Calu3 (cell line): ENCODE measurements at regions not wholly inside any gene's neighbourhood (a gene's known extent, or its start where the extent isn't known, plus 50 kb on each side); places are given as distances from the start of the nearest gene placed in this dataset.
A peak's percentile ranks its signal among the peaks of the same experiment; 100 is the strongest.

Experiments used
- BruUV-seq: library from RNA; stranded (reverse); fragments of 400-500 nt; replicated peaks from 2 replicates; lab custom pipeline; 2021; lab: Mats Ljungman, UMichigan
- CTCF ChIA-PET: fragments of 300-600 bp; sonication (Branson Sonifier 250); formaldehyde crosslinking; loops from one replicate; lab custom pipeline; 2022; ENCODE audit warnings: antibody characterized with exemption; lab: Charles Lee
- DNase-seq: peaks from one replicate; pipeline ENCODE4 v3.0.0; 2022
- H3K27ac Mint-ChIP-seq: one replicate; pipeline ENCODE4 v1.8.0; 2022; ENCODE audit warnings: mixed read lengths; ENCODE audit not compliant: unreplicated experiment
- H3K27me3 Mint-ChIP-seq: one replicate; pipeline ENCODE4 v1.8.0; 2022; ENCODE audit warnings: mixed read lengths; ENCODE audit not compliant: unreplicated experiment
- H3K36me3 Mint-ChIP-seq: one replicate; pipeline ENCODE4 v1.8.0; 2022; ENCODE audit warnings: mild to moderate bottlenecking, moderate library complexity, mixed read lengths; ENCODE audit not compliant: insufficient read depth, unreplicated experiment
- H3K4me1 Mint-ChIP-seq: one replicate; pipeline ENCODE4 v1.8.0; 2022; ENCODE audit warnings: mild to moderate bottlenecking, low read depth, mixed read lengths; ENCODE audit not compliant: unreplicated experiment
- H3K4me3 Mint-ChIP-seq: one replicate; pipeline ENCODE4 v1.8.0; 2022; ENCODE audit warnings: mild to moderate bottlenecking, low read depth, moderate library complexity, mixed read lengths; ENCODE audit not compliant: unreplicated experiment
- H3K9me3 Mint-ChIP-seq: one replicate; pipeline ENCODE4 v1.8.0; 2022; ENCODE audit warnings: low read depth, mixed read lengths; ENCODE audit not compliant: unreplicated experiment
- intact Hi-C: fragments of 100-400 bp; cut with micrococcal nuclease; formaldehyde crosslinking; loops from one replicate; pipeline ENCODE4 v1.10.0; 2022; ENCODE audit not compliant: unreplicated experiment
- TF ChIP-seq, protein P1 (sequence below): fragments of 200-600 bp; IDR thresholded peaks from one replicate; pipeline ENCODE4 v1.8.0; 2022; ENCODE audit warnings: antibody characterized with exemption; ENCODE audit not compliant: unreplicated experiment

DNA sequence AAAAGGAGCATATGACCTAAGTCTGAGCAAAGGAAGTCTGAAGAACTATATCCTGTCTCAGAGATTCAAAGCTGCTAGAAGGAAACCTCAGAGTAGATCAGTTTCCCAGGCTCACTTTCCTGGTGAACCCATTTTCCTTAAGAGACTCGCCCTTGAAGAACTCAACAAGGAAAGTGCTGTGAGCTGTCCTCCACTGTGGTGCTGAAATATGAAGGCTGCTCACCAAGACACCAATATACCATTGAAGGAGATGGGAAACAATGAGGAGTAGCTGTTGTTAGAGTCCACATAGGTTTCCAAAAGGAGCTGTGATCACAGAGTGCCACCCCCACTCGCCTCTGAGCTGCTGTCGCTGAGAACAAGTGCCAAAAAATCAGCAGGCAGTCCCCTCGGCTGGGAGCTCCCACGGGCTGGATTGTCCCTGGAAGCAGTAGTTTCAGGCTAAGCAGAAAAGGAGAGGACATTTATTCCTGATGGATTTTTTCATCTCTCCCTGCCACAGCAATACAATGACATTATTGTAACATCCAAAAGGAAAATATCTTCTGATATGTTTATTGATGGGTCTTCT lies 282.1 kb downstream of the RPS29 start:
- H3K9me3 Mint-ChIP-seq = no peaks in the 10 kb centered on the region
- no TSS peak for BruUV-seq
- TF ChIP-seq, protein P1, sequence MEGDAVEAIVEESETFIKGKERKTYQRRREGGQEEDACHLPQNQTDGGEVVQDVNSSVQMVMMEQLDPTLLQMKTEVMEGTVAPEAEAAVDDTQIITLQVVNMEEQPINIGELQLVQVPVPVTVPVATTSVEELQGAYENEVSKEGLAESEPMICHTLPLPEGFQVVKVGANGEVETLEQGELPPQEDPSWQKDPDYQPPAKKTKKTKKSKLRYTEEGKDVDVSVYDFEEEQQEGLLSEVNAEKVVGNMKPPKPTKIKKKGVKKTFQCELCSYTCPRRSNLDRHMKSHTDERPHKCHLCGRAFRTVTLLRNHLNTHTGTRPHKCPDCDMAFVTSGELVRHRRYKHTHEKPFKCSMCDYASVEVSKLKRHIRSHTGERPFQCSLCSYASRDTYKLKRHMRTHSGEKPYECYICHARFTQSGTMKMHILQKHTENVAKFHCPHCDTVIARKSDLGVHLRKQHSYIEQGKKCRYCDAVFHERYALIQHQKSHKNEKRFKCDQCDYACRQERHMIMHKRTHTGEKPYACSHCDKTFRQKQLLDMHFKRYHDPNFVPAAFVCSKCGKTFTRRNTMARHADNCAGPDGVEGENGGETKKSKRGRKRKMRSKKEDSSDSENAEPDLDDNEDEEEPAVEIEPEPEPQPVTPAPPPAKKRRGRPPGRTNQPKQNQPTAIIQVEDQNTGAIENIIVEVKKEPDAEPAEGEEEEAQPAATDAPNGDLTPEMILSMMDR = no peak
- peaks cover 2% of the 10 kb centered on the region for H3K27me3 Mint-ChIP-seq
- H3K36me3 Mint-ChIP-seq = no peaks in the 10 kb centered on the region
- H3K4me3 Mint-ChIP-seq = no peak overlapping the region
- DNase-seq = peak; percentile 1
- H3K4me1 Mint-ChIP-seq = no peaks in the 10 kb centered on the region
- H3K27ac Mint-ChIP-seq = no peak overlapping the region
- CTCF ChIA-PET = no interaction called here
- intact Hi-C loops = no loop called here

DNA sequence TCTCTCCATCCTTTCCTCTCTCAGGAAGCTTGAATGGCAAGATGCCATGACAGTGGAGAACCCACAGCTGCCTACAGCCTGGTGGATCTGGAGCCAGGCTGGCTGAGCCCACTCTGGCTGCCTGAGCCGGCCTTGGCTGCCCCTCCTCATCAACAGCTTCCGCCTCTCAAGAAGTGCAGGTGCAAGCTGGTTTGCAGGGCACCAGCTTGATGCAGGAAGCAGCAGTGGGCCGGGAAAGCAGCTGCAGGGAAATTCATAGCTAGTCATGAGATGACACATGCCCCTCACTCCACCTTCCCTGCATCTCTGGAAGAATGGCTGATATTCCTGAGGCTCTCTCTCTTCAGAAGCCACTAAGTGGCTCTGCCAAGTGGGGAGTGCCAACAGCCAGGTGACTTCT lies 289.1 kb downstream of the RPS29 start:
- Mint-ChIP-seq H3K27me3 (peaks cover 25% of the 10 kb centered on the region), H3K9me3 (no peaks in the 10 kb centered on the region), H3K4me1 (no peaks in the 10 kb centered on the region), H3K27ac (no peak overlapping the region), H3K36me3 (no peaks in the 10 kb centered on the region), H3K4me3 (no peak overlapping the region)
- intact Hi-C loops = no loop called here
- CTCF ChIA-PET = no interaction called here
- no peak for DNase-seq
- BruUV-seq = no TSS peak
- TF ChIP-seq, protein P1 = no peak

DNA sequence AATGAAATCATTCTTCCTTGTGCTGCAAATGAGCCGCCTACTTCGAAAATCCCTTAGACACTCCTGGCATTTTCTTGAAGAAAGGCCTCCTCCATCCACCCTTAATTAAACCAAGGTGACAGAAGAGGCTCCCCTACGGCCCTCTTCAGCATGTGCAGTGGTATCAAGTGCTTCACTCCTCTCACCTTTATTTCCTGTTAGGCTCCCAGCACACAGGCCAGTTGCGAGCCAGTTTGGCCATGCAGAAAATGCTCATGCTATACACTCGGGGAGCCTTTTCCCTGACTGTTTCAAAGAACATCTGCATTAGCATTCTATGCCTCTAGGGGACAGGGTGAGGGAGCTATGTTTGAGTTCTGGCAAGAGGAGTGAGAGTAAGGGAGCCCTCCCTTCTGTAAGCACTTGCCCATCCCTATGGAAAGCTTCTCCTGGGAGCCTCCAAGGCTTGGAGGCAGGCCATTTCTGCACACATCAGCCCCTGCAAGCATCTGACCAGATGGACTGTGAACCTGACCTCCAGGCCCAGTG lies 291.5 kb downstream of the RPS29 start:
- BruUV-seq = no TSS peak
- intact Hi-C loops = no loop called here
- Mint-ChIP-seq H3K4me3 (no peak overlapping the region), H3K36me3 (no peaks in the 10 kb centered on the region), H3K9me3 (no peaks in the 10 kb centered on the region), H3K27me3 (peaks cover 25% of the 10 kb centered on the region), H3K4me1 (no peaks in the 10 kb centered on the region), H3K27ac (no peak overlapping the region)
- no peak for DNase-seq
- CTCF ChIA-PET = no interaction called here
- TF ChIP-seq, protein P1 = no peak

DNA sequence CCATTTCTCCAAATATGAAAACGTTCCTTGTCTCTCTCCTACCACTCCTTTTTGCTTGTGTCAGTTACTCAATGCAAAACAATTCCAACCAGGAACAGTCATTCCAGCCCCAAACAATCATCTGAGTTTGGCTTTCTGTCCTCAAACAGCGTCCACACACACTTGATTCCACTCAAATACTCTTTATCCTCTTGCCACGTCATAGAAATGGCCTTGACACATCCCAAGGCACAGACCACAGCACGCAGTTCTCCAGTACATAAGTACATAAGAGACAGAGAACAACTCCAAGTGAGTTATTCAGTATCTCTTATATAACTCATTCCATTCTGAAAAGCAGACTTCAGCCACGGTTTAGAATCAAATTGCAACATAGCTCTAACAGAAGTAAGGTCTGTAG lies 299.2 kb downstream of the RPS29 start:
- Mint-ChIP-seq H3K27ac (no peak overlapping the region), H3K9me3 (no peaks in the 10 kb centered on the region), H3K4me1 (no peaks in the 10 kb centered on the region), H3K27me3 (peaks cover 38% of the 10 kb centered on the region), H3K4me3 (no peak overlapping the region), H3K36me3 (no peaks in the 10 kb centered on the region)
- no peak for DNase-seq
- TF ChIP-seq, protein P1 = no peak
- CTCF ChIA-PET = no interaction called here
- intact Hi-C loops = no loop called here
- BruUV-seq = no TSS peak
